ENCODE measurements at regions not wholly inside any gene's neighbourhood (a gene's known extent, or its start where the extent isn't known, plus 50 kb on each side); places are given as distances from the start of the nearest gene placed in this dataset.

GRCh38 chr12:27185234-27186021 lies 58.7 kb upstream of the STK38L start:
- TF ChIP-seq CTCF (IDR thresholded peaks at IDR 0.05 in 8 of 11, conservative IDR thresholded peaks at IDR 0.05 in 3 of 11) (no peak), POLR2A (IDR thresholded peaks at IDR 0.05) (no peak), POLR2AphosphoS5 (IDR thresholded peaks at IDR 0.05) (no peak)
